NB4 (cell line): ENCODE measurements at regions not wholly inside any gene's neighbourhood (a gene's known extent, or its start where the extent isn't known, plus 50 kb on each side); places are given as distances from the start of the nearest gene placed in this dataset.
"Not testable (repeated sequence)": the region's sequence is repeated elsewhere in the genome, so short reads cannot be mapped to it uniquely, and the experiment has no call there.

Experiments
- DNase-seq: peaks from one replicate; pipeline ENCODE4 v3.0.0; 2010; ENCODE audit warnings: low read depth
- H3K4me3 ChIP-seq: one replicate; pipeline ENCODE4 v1.5.1; 2011; ENCODE audit warnings: mild to moderate bottlenecking, low read depth, low read length, moderate library complexity
- MAX ChIP-seq: IDR thresholded peaks from 2 replicates; pipeline ENCODE4 v1.6.1; 2011; ENCODE audit warnings: low read depth, low read length
- MYC ChIP-seq: IDR thresholded peaks from 2 replicates; pipeline ENCODE4 v1.6.1; 2011; ENCODE audit warnings: low read depth, low read length
- POLR2A ChIP-seq: IDR thresholded peaks from 2 replicates; pipeline ENCODE4 v1.6.1; 2011; ENCODE audit warnings: mild to moderate bottlenecking; ENCODE audit not compliant: insufficient read length; ENCODE audit errors: extremely low read depth
- TF ChIP-seq, protein P1 (sequence below): IDR thresholded peaks from one replicate; pipeline ENCODE4 v1.5.1; 2012; ENCODE audit warnings: low read depth, low read length

GRCh38 chr2:59339121-59339836 lies 1098.2 kb upstream of the FANCL start:
- DNase-seq = no peak
- no peak overlapping the region for H3K4me3 ChIP-seq
- TF ChIP-seq MAX (no peak), MYC (no peak), POLR2A (no peak)
- TF ChIP-seq, protein P1, sequence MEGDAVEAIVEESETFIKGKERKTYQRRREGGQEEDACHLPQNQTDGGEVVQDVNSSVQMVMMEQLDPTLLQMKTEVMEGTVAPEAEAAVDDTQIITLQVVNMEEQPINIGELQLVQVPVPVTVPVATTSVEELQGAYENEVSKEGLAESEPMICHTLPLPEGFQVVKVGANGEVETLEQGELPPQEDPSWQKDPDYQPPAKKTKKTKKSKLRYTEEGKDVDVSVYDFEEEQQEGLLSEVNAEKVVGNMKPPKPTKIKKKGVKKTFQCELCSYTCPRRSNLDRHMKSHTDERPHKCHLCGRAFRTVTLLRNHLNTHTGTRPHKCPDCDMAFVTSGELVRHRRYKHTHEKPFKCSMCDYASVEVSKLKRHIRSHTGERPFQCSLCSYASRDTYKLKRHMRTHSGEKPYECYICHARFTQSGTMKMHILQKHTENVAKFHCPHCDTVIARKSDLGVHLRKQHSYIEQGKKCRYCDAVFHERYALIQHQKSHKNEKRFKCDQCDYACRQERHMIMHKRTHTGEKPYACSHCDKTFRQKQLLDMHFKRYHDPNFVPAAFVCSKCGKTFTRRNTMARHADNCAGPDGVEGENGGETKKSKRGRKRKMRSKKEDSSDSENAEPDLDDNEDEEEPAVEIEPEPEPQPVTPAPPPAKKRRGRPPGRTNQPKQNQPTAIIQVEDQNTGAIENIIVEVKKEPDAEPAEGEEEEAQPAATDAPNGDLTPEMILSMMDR = no peak

- TF ChIP-seq, protein P1 = no peak
- TF ChIP-seq MYC (no peak), MAX (no peak), POLR2A (no peak)
- no peak overlapping the region for H3K4me3 ChIP-seq
- DNase-seq = no peak
Measured at GRCh38 chr2:59333007-59333406, 1091.9 kb upstream of the FANCL start.

DNA sequence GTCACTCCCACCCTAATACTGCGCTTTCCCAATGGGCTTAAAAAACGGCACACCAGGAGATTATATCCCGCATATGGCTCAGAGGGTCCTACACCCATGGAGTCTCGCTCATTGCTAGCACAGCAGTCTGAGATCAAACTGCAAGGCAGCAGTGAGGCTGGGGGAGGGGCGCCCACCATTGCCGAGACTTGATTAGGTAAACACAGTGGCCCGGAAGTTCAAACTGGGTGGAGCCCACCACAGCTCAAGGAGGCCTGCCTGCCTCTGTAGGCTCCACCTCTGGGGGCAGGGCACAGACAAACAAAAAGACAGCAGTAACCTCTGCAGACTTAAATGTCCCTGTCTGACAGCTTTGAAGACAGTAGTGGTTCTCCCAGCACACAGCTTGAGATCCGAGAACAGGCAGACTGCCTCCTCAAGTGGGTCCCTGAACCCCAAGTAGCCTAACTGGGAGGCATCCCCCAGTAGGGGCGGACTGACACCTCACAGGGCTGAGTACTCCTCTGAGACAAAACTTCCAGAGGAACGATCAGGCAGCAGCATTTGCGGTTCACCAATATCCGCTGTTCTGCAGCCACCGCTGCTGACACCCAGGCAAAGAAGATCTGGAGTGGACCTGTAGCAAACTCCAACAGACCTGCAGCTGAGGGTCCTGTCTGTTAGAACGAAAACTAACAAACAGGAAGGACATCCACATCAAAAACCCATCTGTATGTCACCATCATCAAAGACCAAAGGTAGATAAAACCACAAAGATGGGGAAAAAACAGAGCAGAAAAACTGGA lies 1085.6 kb upstream of the FANCL start:
- DNase-seq, H3K4me3 ChIP-seq: not testable (repeated sequence)

GRCh38 chr2:59322870-59323269 lies 1081.7 kb upstream of the FANCL start:
- TF ChIP-seq MAX = no peak
- no peak for TF ChIP-seq POLR2A
- no peak for TF ChIP-seq MYC
- TF ChIP-seq, protein P1 = no peak
- DNase-seq = no peak
- no peak overlapping the region for H3K4me3 ChIP-seq

DNA sequence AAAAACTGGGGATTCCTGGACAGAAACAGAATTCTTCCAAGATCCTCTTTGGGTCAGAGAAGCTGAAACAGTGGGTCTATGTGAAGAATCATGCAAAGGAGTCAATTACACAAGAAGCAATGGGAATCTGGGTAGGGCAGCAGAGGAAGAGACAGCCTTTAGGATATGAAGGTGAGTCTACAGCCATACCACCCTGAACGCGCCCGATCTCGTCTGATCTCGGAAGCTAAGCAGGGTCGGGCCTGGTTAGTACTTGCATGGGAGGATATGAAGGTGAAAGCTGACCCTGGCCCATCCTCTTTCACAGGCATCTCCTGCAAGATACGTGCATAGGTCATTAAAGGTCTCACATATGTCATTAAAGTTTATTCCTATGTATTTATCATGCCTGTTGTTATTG lies 1080.9 kb upstream of the FANCL start:
- no peak for DNase-seq
- H3K4me3 ChIP-seq = no peak overlapping the region
- TF ChIP-seq, protein P1 = no peak

DNA sequence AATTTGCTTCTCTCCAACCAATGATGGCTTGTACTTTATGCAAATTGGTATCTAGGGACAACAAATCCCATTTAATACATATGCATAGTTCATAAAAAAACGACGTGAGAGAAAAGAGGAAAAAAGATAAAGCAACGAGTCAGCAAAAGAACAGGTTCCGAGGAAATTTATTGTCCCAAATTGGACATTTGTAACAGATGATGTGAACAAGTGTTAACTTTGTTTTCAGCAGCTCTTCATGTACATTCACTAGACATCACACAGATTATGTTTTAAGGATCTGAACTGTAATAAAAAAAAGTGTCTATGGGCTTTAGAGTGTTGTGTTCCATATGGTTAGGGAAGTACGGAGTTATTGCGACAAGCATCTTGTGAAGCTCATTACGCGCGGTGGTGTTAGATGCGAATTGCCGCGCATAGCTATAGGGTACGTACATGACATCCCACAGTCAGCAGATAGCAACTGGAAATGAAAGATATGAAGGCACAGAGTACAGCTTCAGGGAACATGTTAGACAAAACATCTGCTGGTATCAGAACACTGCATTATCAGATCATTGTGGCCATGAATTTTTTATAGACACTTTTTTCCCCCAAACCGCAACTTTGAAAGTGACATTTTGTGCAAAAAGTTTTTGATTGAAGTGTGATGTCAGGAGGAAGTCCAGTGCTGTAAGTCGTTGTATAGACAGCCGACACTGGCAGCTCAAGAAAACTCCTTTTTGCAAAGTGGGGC lies 1073.1 kb upstream of the FANCL start:
- TF ChIP-seq, protein P1 = no peak
- TF ChIP-seq MAX (no peak), MYC (no peak), POLR2A (no peak)
- no peak overlapping the region for H3K4me3 ChIP-seq
- peak; percentile 30 for DNase-seq
